IPS-18c (cell line): ENCODE measurements at regions not wholly inside any gene's neighbourhood (a gene's known extent, or its start where the extent isn't known, plus 50 kb on each side); places are given as distances from the start of the nearest gene placed in this dataset.

Experiments used
- H3K4me3 ChIP-seq: 2 replicates; pipeline ENCODE4 v1.7.0; 2013; ENCODE audit warnings: low read depth, mild to moderate bottlenecking, low read length, moderate library complexity; ENCODE audit not compliant: insufficient read depth
- H3K9me3 ChIP-seq: one replicate; pipeline ENCODE4 v1.6.1; 2013; ENCODE audit warnings: mild to moderate bottlenecking, low read length, moderate library complexity; ENCODE audit not compliant: control insufficient read depth, insufficient read depth

- Histone ChIP-seq H3K4me3 (no peak overlapping the region), H3K9me3 (no peaks in the 10 kb centered on the region)
Observed at GRCh38 chr4:174096456-174096855, 187.0 kb downstream of the FBXO8 start.

GRCh38 chr4:174091130-174091529 is 192.3 kb downstream of the FBXO8 start:
- Histone ChIP-seq H3K9me3 (no peaks in the 10 kb centered on the region), H3K4me3 (no peak overlapping the region)

GRCh38 chr4:174089711-174090110 is 193.8 kb downstream of the FBXO8 start:
- Histone ChIP-seq H3K9me3 (no peaks in the 10 kb centered on the region), H3K4me3 (no peak overlapping the region)

GRCh38 chr4:174088795-174089194 is 194.7 kb downstream of the FBXO8 start:
- H3K9me3 ChIP-seq, result no peaks in the 10 kb centered on the region
- no peak overlapping the region for H3K4me3 ChIP-seq

- no peaks in the 10 kb centered on the region for H3K9me3 ChIP-seq
- H3K4me3 ChIP-seq, result no peak overlapping the region
Observed at GRCh38 chr4:174086829-174087799, 196.4 kb downstream of the FBXO8 start.

GRCh38 chr4:174084981-174085380 is 198.5 kb downstream of the FBXO8 start:
- H3K4me3 ChIP-seq, result no peak overlapping the region
- no peaks in the 10 kb centered on the region for H3K9me3 ChIP-seq

- Histone ChIP-seq H3K9me3 (no peaks in the 10 kb centered on the region), H3K4me3 (no peak overlapping the region)
Observed at GRCh38 chr4:174084542-174084941, 198.9 kb downstream of the FBXO8 start.

- no peak overlapping the region for H3K4me3 ChIP-seq
Observed at GRCh38 chr4:174080361-174080760, 203.1 kb downstream of the FBXO8 start.

GRCh38 chr4:174071595-174071994 is 211.9 kb downstream of the FBXO8 start:
- H3K4me3 ChIP-seq, result no peak overlapping the region
- H3K9me3 ChIP-seq, result no peaks in the 10 kb centered on the region

More at GRCh38 chr4:174080361-174080760, 203.1 kb downstream of the FBXO8 start:
- no peaks in the 10 kb centered on the region for H3K9me3 ChIP-seq

GRCh38 chr4:174069848-174070330 is 213.6 kb downstream of the FBXO8 start:
- no peak overlapping the region for H3K4me3 ChIP-seq
- no peaks in the 10 kb centered on the region for H3K9me3 ChIP-seq

GRCh38 chr4:174066611-174067205 is 216.8 kb downstream of the FBXO8 start:
- Histone ChIP-seq H3K4me3 (no peak overlapping the region), H3K9me3 (no peaks in the 10 kb centered on the region)

- H3K4me3 ChIP-seq, result no peak overlapping the region
- no peaks in the 10 kb centered on the region for H3K9me3 ChIP-seq
Observed at GRCh38 chr4:174062831-174063230, 220.6 kb downstream of the FBXO8 start.

GRCh38 chr4:174061026-174061425 is 222.4 kb downstream of the FBXO8 start:
- no peak overlapping the region for H3K4me3 ChIP-seq
- no peaks in the 10 kb centered on the region for H3K9me3 ChIP-seq

GRCh38 chr4:174058846-174059245 is 224.6 kb downstream of the FBXO8 start:
- no peaks in the 10 kb centered on the region for H3K9me3 ChIP-seq
- H3K4me3 ChIP-seq, result no peak overlapping the region

- H3K9me3 ChIP-seq, result no peaks in the 10 kb centered on the region
- H3K4me3 ChIP-seq, result no peak overlapping the region
Observed at GRCh38 chr4:174056959-174057358, 226.5 kb downstream of the FBXO8 start.

- H3K9me3 ChIP-seq, result no peaks in the 10 kb centered on the region
Observed at GRCh38 chr4:174055344-174055743, 228.1 kb downstream of the FBXO8 start.

GRCh38 chr4:174053895-174054294 is 229.6 kb downstream of the FBXO8 start:
- H3K9me3 ChIP-seq, result no peaks in the 10 kb centered on the region
- no peak overlapping the region for H3K4me3 ChIP-seq

More at GRCh38 chr4:174055344-174055743, 228.1 kb downstream of the FBXO8 start:
- no peak overlapping the region for H3K4me3 ChIP-seq

- Histone ChIP-seq H3K9me3 (no peaks in the 10 kb centered on the region), H3K4me3 (no peak overlapping the region)
Observed at GRCh38 chr4:174047363-174047762, 236.1 kb downstream of the FBXO8 start.
